NT2/D1 (cell line): ENCODE measurements at regions not wholly inside any gene's neighbourhood (a gene's known extent, or its start where the extent isn't known, plus 50 kb on each side); places are given as distances from the start of the nearest gene placed in this dataset.

ENCODE experiments used
- SUZ12 ChIP-seq: IDR thresholded peaks from 2 replicates; pipeline ENCODE4 v1.6.1; 2011; ENCODE audit not compliant: insufficient read length, insufficient read depth; ENCODE audit errors: extremely low read depth
- YY1 ChIP-seq: IDR thresholded peaks from 2 replicates; pipeline ENCODE4 v1.6.1; 2011; ENCODE audit not compliant: insufficient read length, insufficient read depth
- ZNF274 ChIP-seq: IDR thresholded peaks from 2 replicates; pipeline ENCODE4 v1.6.1; 2011; ENCODE audit warnings: mild to moderate bottlenecking, low read depth, low read length

GRCh38 chr1:11400155-11400554, 78.8 kb upstream of the DISP3 start:
- TF ChIP-seq ZNF274 (no peak), SUZ12 (no peak), YY1 (no peak)
